Tibial nerve (tissue), 3 donors: ENCODE measurements at regions not wholly inside any gene's neighbourhood (a gene's known extent, or its start where the extent isn't known, plus 50 kb on each side); places are given as distances from the start of the nearest gene placed in this dataset.

ENCODE experiments used
- CTCF ChIP-seq, 5 experiments: fragments of 200-600 bp in 3 of 5; fragments of 450-650 bp in 2 of 5; sonication (generic) in 3 of 5; IDR thresholded peaks; one replicate each; pipeline ENCODE4 v1.5.1; 2016 to 2019; ENCODE audit warnings: antibody characterized with exemption in 5 of 5, mild to moderate bottlenecking in 3 of 5, moderate library complexity in 2 of 5
- POLR2A ChIP-seq, 2 donors: fragments of 450-650 bp; IDR thresholded peaks; one replicate each; pipeline ENCODE4 v1.6.1; 2017; ENCODE audit warnings: antibody characterized with exemption in 2 of 2, mild to moderate bottlenecking in 2 of 2, moderate library complexity in 2 of 2

GRCh38 chr5:124124711-124125229, 612.8 kb downstream of the CSNK1G3 start:
- no peak for TF ChIP-seq CTCF (IDR thresholded peaks at IDR 0.05)
- TF ChIP-seq POLR2A (IDR thresholded peaks at IDR 0.05): no peak
